WTC11 (cell line): ENCODE measurements at regions not wholly inside any gene's neighbourhood (a gene's known extent, or its start where the extent isn't known, plus 50 kb on each side); places are given as distances from the start of the nearest gene placed in this dataset.

Experiments used
- JUN ChIP-seq: sonication (generic); formaldehyde crosslinking; IDR thresholded peaks from 2 replicates; pipeline ENCODE4 v1.8.0; 2023; ENCODE audit warnings: mild to moderate bottlenecking, missing genetic modification reagents
- KAT7 ChIP-seq: sonication (generic); formaldehyde crosslinking; IDR thresholded peaks from 2 replicates; pipeline ENCODE4 v1.8.1; 2023; ENCODE audit warnings: missing genetic modification reagents, mild to moderate bottlenecking, borderline replicate concordance
- NR3C1 ChIP-seq: sonication (generic); formaldehyde crosslinking; conservative IDR thresholded peaks from 2 replicates; pipeline ENCODE4 v1.8.1; 2023; ENCODE audit warnings: low read depth, mild to moderate bottlenecking, missing genetic modification reagents
- SP1 ChIP-seq: sonication (generic); formaldehyde crosslinking; conservative IDR thresholded peaks from 2 replicates; pipeline ENCODE4 v1.8.1; 2022; ENCODE audit warnings: missing genetic modification reagents
- STAT6 ChIP-seq: sonication (generic); formaldehyde crosslinking; conservative IDR thresholded peaks from 2 replicates; pipeline ENCODE4 v1.8.1; 2023; ENCODE audit warnings: mild to moderate bottlenecking, low read depth, missing genetic modification reagents, moderate library complexity
- USF1 ChIP-seq: sonication (generic); formaldehyde crosslinking; IDR thresholded peaks from 2 replicates; pipeline ENCODE4 v1.8.0; 2022; ENCODE audit warnings: mild to moderate bottlenecking, missing genetic modification reagents
- ZNF317 ChIP-seq: sonication (generic); formaldehyde crosslinking; IDR thresholded peaks from 2 replicates; pipeline ENCODE4 v1.8.1; 2023; ENCODE audit warnings: low read depth, mild to moderate bottlenecking, moderate library complexity, missing genetic modification reagents, borderline replicate concordance
- TF ChIP-seq, protein P1 (sequence below): fragments of 200-600 bp; IDR thresholded peaks from 2 replicates; pipeline ENCODE4 v1.8.0; 2022; ENCODE audit warnings: antibody characterized with exemption
- TF ChIP-seq, protein P2 (sequence below): sonication (generic); formaldehyde crosslinking; IDR thresholded peaks from 2 replicates; pipeline ENCODE4 v1.8.1; 2022; ENCODE audit warnings: mild to moderate bottlenecking, moderate library complexity, missing genetic modification reagents

DNA sequence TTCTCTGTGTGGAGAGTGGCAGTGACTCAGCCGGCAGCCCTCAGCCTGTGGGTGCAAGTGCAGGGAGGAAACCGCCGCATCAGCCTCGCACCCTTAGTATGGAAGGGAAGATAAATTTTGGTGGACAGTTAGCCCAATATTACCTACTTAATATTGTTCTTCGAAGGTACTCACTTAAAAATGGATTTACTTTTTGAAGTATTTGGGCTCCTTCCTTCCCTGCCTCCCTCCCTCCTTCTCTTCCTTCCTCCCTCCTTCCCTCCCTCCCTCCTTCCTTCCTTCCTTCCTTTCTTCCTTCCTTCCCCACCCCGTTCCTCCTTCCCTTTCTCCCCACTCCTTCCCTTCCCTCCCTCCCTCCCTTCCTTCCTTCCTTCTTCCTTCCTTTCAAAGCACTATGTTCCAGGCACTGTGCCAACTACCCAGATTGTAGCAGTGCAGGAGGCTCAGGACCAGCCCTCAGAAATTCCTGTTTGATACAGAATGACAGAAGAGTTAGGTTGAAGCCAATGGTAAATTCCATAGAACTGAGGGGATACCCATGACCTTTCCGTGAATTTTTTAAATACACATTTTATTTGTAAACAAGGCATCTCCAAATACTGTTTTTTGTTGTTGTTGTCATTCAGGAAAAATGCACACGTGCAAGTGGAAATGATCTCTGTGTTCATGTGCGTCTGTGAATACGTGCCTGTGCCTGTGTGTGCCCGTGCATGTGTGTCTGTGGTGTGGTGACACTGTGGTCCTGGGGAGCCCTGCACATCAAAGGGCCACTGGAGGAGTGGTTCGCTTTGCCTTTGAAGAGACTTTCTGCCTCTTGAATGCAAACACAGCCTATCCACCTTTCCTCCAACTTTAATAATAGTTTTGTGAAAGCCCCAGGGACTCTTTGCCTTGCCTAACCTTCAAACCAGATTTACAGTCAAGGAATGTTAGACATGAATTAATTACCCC, 141.7 kb downstream of the EDN3 start:
- TF ChIP-seq STAT6 (CRISPR knock-in tag) (no peak), ZNF317 (CRISPR knock-in tag) (no peak), SP1 (no peak), JUN (CRISPR knock-in tag) (no peak), NR3C1 (CRISPR knock-in tag) (no peak), KAT7 (CRISPR knock-in tag) (no peak), USF1 (CRISPR knock-in tag) (no peak)
- TF ChIP-seq, protein P1, sequence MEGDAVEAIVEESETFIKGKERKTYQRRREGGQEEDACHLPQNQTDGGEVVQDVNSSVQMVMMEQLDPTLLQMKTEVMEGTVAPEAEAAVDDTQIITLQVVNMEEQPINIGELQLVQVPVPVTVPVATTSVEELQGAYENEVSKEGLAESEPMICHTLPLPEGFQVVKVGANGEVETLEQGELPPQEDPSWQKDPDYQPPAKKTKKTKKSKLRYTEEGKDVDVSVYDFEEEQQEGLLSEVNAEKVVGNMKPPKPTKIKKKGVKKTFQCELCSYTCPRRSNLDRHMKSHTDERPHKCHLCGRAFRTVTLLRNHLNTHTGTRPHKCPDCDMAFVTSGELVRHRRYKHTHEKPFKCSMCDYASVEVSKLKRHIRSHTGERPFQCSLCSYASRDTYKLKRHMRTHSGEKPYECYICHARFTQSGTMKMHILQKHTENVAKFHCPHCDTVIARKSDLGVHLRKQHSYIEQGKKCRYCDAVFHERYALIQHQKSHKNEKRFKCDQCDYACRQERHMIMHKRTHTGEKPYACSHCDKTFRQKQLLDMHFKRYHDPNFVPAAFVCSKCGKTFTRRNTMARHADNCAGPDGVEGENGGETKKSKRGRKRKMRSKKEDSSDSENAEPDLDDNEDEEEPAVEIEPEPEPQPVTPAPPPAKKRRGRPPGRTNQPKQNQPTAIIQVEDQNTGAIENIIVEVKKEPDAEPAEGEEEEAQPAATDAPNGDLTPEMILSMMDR, result no peak
- TF ChIP-seq, protein P2, sequence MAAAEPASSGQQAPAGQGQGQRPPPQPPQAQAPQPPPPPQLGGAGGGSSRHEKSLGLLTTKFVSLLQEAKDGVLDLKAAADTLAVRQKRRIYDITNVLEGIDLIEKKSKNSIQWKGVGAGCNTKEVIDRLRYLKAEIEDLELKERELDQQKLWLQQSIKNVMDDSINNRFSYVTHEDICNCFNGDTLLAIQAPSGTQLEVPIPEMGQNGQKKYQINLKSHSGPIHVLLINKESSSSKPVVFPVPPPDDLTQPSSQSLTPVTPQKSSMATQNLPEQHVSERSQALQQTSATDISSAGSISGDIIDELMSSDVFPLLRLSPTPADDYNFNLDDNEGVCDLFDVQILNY (CRISPR knock-in tag), result no peak
